Psoas muscle (tissue), 7 donors: ENCODE measurements at regions not wholly inside any gene's neighbourhood (a gene's known extent, or its start where the extent isn't known, plus 50 kb on each side); places are given as distances from the start of the nearest gene placed in this dataset.

ENCODE experiments used
- ATAC-seq, 4 donors: fragments of 200-7000 bp; cut with Tn5 transposase; one replicate each; pipeline ENCODE4 v1.9.1; 2020; ENCODE audit warnings: moderate library complexity in 3 of 4, mild to moderate bottlenecking in 2 of 4
- DNase-seq, 2 donors: peaks; one replicate each; pipeline ENCODE4 v3.0.0-alpha.2; 2020
- H3K27ac ChIP-seq: fragments of 200-600 bp; one replicate; pipeline ENCODE4 v1.8.0; 2022
- H3K27me3 ChIP-seq, 3 donors: fragments of 200-600 bp in 1 of 3; one replicate each; pipeline versions ENCODE4 v1.6.1 to v1.8.0; 2013 to 2022; ENCODE audit warnings: low read length in 2 of 3, mild to moderate bottlenecking in 2 of 3, moderate library complexity in 1 of 3; ENCODE audit not compliant: insufficient read depth in 3 of 3
- H3K36me3 ChIP-seq, 2 donors: fragments of 200-600 bp in 1 of 2; one replicate each; pipeline versions ENCODE4 v1.6.1 to v1.8.0; 2013 to 2022; ENCODE audit warnings: low read depth in 1 of 2, mild to moderate bottlenecking in 1 of 2, moderate library complexity in 1 of 2; ENCODE audit not compliant: insufficient read depth in 1 of 2
- H3K4me1 ChIP-seq: fragments of 200-600 bp; one replicate; pipeline ENCODE4 v1.8.0; 2022
- H3K4me3 ChIP-seq: fragments of 200-600 bp; one replicate; pipeline ENCODE4 v1.8.0; 2022; ENCODE audit warnings: mild to moderate bottlenecking
- H3K9me3 ChIP-seq: fragments of 200-600 bp; one replicate; pipeline ENCODE4 v1.8.0; 2022
- WGBS, 3 donors: extraction: QIAGEN DNeasy Blood & Tissue Kit; methylation state at CpG; one replicate each; pipeline versions ENCODE4 v1.1.6 to v1.1.7; 2013; 5-methylcytosine and 5-hydroxymethylcytosine counted together
- intact Hi-C, 2 donors: fragments of 100-400 bp; cut with DNase I; formaldehyde crosslinking; loops; one replicate each; pipeline versions ENCODE4 v1.11.0 to v1.14.2; 2022
- TF ChIP-seq, protein P1 (sequence below): fragments of 200-600 bp; IDR thresholded peaks from one replicate; pipeline ENCODE4 v1.8.0; 2022; ENCODE audit warnings: antibody characterized with exemption
- donor health status: healthy with polysubstance abuse.
- donor health status: DM: no; HTN: no; CAD: no; lungs with moderate emphysema.
- donor health status: Bipolar disorder and iron deficiency.
- donor health status: healthy.
- donor health status: DM: yes; HTN: yes; CAD: no.
- donor health status: DM: no; HTN: no; CAD: no.
- donor health status: DM: yes; HTN: yes; CAD: no.

GRCh38 chr3:90032980-90033641 is 925.7 kb downstream of the EPHA3 start:
- Histone ChIP-seq H3K4me3 (no peak overlapping the region), H3K27me3 (no peaks in the 10 kb centered on the region), H3K36me3 (no peaks in the 10 kb centered on the region), H3K9me3 (no peaks in the 10 kb centered on the region), H3K4me1 (no peaks in the 10 kb centered on the region), H3K27ac (no peak overlapping the region)
- ATAC-seq: no peak
- intact Hi-C loops: no loop called here
- 51 to 56% (median 54%) methylated on average over 6 of the region's 6 CpGs for WGBS, 3 donors
- DNase-seq: no peak
- TF ChIP-seq, protein P1, sequence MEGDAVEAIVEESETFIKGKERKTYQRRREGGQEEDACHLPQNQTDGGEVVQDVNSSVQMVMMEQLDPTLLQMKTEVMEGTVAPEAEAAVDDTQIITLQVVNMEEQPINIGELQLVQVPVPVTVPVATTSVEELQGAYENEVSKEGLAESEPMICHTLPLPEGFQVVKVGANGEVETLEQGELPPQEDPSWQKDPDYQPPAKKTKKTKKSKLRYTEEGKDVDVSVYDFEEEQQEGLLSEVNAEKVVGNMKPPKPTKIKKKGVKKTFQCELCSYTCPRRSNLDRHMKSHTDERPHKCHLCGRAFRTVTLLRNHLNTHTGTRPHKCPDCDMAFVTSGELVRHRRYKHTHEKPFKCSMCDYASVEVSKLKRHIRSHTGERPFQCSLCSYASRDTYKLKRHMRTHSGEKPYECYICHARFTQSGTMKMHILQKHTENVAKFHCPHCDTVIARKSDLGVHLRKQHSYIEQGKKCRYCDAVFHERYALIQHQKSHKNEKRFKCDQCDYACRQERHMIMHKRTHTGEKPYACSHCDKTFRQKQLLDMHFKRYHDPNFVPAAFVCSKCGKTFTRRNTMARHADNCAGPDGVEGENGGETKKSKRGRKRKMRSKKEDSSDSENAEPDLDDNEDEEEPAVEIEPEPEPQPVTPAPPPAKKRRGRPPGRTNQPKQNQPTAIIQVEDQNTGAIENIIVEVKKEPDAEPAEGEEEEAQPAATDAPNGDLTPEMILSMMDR: no peak

DNA sequence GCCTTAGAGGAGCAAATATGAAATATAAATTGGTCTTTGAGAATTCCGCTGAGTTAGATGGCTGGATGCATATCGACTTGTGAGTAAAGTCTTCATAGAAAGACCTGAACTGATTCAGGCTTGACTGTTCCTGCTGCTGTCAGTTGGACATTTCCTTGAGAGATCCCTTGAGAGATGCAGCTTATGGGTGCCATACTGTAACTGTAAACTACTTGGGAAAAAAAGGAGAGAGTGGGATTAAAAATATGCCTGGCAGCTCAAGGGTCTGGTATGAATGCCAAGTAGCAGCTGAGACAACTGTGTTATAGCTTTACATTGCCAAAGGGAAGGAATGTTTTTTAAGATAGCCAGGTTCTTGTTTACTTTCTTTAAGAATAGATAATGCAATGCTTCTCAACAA is 926.6 kb downstream of the EPHA3 start:
- intact Hi-C loops: no loop called here
- no peaks in the 10 kb centered on the region for H3K4me1 ChIP-seq
- DNase-seq (no peak), ATAC-seq (no peak)
- H3K27ac ChIP-seq: no peak overlapping the region
- no peaks in the 10 kb centered on the region for H3K36me3 ChIP-seq
- H3K9me3 ChIP-seq: no peaks in the 10 kb centered on the region
- TF ChIP-seq, protein P1: no peak
- no peak overlapping the region for H3K4me3 ChIP-seq
- no peaks in the 10 kb centered on the region for H3K27me3 ChIP-seq
- WGBS, 3 donors: 73 to 78% (median 77%) methylated on average over 2 of the region's 2 CpGs

- DNase-seq (no peak), ATAC-seq (no peak)
- Histone ChIP-seq H3K36me3 (no peaks in the 10 kb centered on the region), H3K27me3 (no peaks in the 10 kb centered on the region), H3K4me1 (no peaks in the 10 kb centered on the region), H3K4me3 (no peak overlapping the region), H3K9me3 (no peaks in the 10 kb centered on the region), H3K27ac (no peak overlapping the region)
- intact Hi-C loops: no loop called here
- TF ChIP-seq, protein P1: no peak
- 33 to 52% (median 37%) methylated on average over 1 of the region's 1 CpG for WGBS, 3 donors
Observed at GRCh38 chr3:90035643-90036042, 928.2 kb downstream of the EPHA3 start.

GRCh38 chr3:90036939-90037469 is 929.6 kb downstream of the EPHA3 start:
- no peaks in the 10 kb centered on the region for H3K4me1 ChIP-seq
- TF ChIP-seq, protein P1: no peak
- no peak overlapping the region for H3K4me3 ChIP-seq
- DNase-seq (no peak), ATAC-seq (no peak)
- no peaks in the 10 kb centered on the region for H3K9me3 ChIP-seq
- no peak overlapping the region for H3K27ac ChIP-seq
- no peaks in the 10 kb centered on the region for H3K36me3 ChIP-seq
- H3K27me3 ChIP-seq: no peaks in the 10 kb centered on the region
- intact Hi-C loops: no loop called here
- WGBS, 3 donors: 66 to 77% (median 69%) methylated on average over 1 of the region's 1 CpG

GRCh38 chr3:90039994-90040393 is 932.6 kb downstream of the EPHA3 start:
- no peak for ATAC-seq
- Histone ChIP-seq H3K9me3 (no peaks in the 10 kb centered on the region), H3K4me3 (no peak overlapping the region), H3K27me3 (no peaks in the 10 kb centered on the region), H3K27ac (no peak overlapping the region), H3K36me3 (no peaks in the 10 kb centered on the region), H3K4me1 (no peaks in the 10 kb centered on the region)
- intact Hi-C loops: no loop called here
- TF ChIP-seq, protein P1: no peak
- WGBS, 3 donors: 86 to 91% (median 87%) methylated on average over 2 of the region's 2 CpGs
- DNase-seq: no peak
